Astrocyte (in vitro differentiated cells and primary cell): ENCODE measurements at regions not wholly inside any gene's neighbourhood (a gene's known extent, or its start where the extent isn't known, plus 50 kb on each side); places are given as distances from the start of the nearest gene placed in this dataset.

Experiments used
- DNase-seq: peaks from one replicate; pipeline ENCODE4 v3.0.0-alpha.2; 2010; ENCODE audit warnings: low read depth
- FAIRE-seq: peaks from 2 replicates; lab custom pipeline; 2011; peaks lifted over from hg19 to GRCh38; lab: Jason Lieb, UNC
- H2AFZ ChIP-seq: 2 replicates; pipeline ENCODE4 v1.6.0; 2012; ENCODE audit warnings: low read depth, low read length, inconsistent platforms
- H3K27ac ChIP-seq: 2 replicates; pipeline ENCODE4 v1.5.1; 2011; ENCODE audit warnings: low read depth, low read length, inconsistent platforms
- H3K27me3 ChIP-seq: 2 replicates; pipeline ENCODE4 v1.6.0; 2011; ENCODE audit warnings: low read length, inconsistent platforms; ENCODE audit not compliant: insufficient read depth
- H3K36me3 ChIP-seq: 2 replicates; pipeline ENCODE4 v1.5.1; 2011; ENCODE audit warnings: low read length, inconsistent platforms; ENCODE audit not compliant: insufficient read depth
- H3K4me1 ChIP-seq: 2 replicates; pipeline ENCODE4 v1.5.1; 2011; ENCODE audit warnings: low read length, inconsistent platforms; ENCODE audit not compliant: insufficient read depth
- H3K4me2 ChIP-seq: 2 replicates; pipeline ENCODE4 v1.6.0; 2012; ENCODE audit warnings: low read length, inconsistent platforms
- H3K4me3 ChIP-seq: 2 replicates; pipeline ENCODE4 v1.5.1; 2011; ENCODE audit warnings: low read depth, mild to moderate bottlenecking, low read length, inconsistent platforms; ENCODE audit not compliant: insufficient read depth
- H3K79me2 ChIP-seq: 2 replicates; pipeline ENCODE4 v1.6.0; 2012; ENCODE audit warnings: mild to moderate bottlenecking, low read length, inconsistent platforms; ENCODE audit not compliant: insufficient read depth
- H3K9ac ChIP-seq: 2 replicates; pipeline ENCODE4 v1.6.0; 2012; ENCODE audit warnings: mild to moderate bottlenecking, low read length, inconsistent platforms
- H3K9me3 ChIP-seq: 2 replicates; pipeline ENCODE4 v1.5.1; 2012; ENCODE audit warnings: low read depth, mild to moderate bottlenecking, low read length, inconsistent platforms; ENCODE audit not compliant: insufficient read depth
- H4K20me1 ChIP-seq: 2 replicates; pipeline ENCODE4 v1.6.0; 2012; ENCODE audit warnings: low read length, inconsistent platforms; ENCODE audit not compliant: insufficient read depth
- H3K27ac Mint-ChIP-seq: one replicate; pipeline ENCODE4 v1.8.0; 2021; ENCODE audit warnings: mild to moderate bottlenecking, mixed read lengths; ENCODE audit not compliant: unreplicated experiment
- H3K27me3 Mint-ChIP-seq: one replicate; pipeline ENCODE4 v1.8.0; 2021; ENCODE audit warnings: low read depth, mixed read lengths; ENCODE audit not compliant: unreplicated experiment
- H3K36me3 Mint-ChIP-seq: one replicate; pipeline ENCODE4 v1.8.0; 2021; ENCODE audit warnings: low read depth, mixed read lengths; ENCODE audit not compliant: unreplicated experiment
- H3K4me1 Mint-ChIP-seq: one replicate; pipeline ENCODE4 v1.8.0; 2021; ENCODE audit warnings: low read depth, mixed read lengths; ENCODE audit not compliant: unreplicated experiment
- H3K4me3 Mint-ChIP-seq: one replicate; pipeline ENCODE4 v1.8.0; 2021; ENCODE audit warnings: mild to moderate bottlenecking, moderate library complexity, mixed read lengths; ENCODE audit not compliant: unreplicated experiment
- H3K9me3 Mint-ChIP-seq: one replicate; pipeline ENCODE4 v1.8.0; 2021; ENCODE audit warnings: mild to moderate bottlenecking, mixed read lengths; ENCODE audit not compliant: unreplicated experiment
- CTCF ChIP-seq: IDR thresholded peaks from 2 replicates; pipeline ENCODE4 v1.5.1; 2011; ENCODE audit warnings: low read depth, mild to moderate bottlenecking, inconsistent platforms, low read length, moderate library complexity; ENCODE audit not compliant: insufficient read depth
- EZH2 ChIP-seq: IDR thresholded peaks from 2 replicates; pipeline ENCODE4 v1.6.1; 2012; ENCODE audit warnings: mild to moderate bottlenecking, low read length, inconsistent platforms; ENCODE audit not compliant: insufficient read depth

DNA sequence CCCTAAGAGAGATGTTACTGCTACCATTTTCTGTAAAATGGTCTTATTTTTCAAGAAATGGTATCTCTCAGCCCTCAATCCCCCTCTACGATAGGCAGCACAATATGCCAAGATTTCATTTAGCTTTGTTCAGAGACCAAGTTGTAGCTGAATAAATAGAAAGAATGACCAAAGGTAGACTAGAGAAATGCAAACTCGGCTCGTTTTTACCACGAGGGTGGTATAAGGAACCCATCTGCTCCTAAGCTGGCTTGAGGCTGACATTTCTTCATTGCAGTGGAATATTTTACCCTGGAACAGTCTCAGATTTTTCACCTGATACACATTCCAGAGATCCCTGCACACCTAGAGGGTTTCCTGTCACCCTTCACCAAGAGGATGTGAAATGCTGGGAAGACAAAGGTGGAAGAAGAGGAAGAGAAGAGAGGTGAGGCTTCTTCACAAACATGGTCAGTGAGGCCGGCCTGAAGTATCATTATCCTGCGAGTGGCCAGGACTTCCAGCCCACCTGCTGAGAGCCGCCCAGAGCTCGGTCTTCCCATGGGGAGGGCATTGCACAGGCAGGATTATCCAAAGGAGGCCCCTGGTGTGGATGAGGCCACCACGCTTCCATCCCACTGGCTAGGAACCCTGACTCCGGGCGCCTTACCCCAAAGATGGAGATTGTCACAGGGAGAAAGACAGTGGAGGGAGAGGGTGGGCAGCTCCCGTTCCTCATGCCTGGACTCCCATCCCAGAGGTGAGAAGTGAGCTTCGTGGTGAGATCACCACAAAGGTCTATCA is 57.1 kb upstream of the AFDN start:
- H3K9ac ChIP-seq = no peak overlapping the region
- H3K9me3 ChIP-seq = no peaks in the 10 kb centered on the region
- H3K4me1 ChIP-seq = no peaks in the 10 kb centered on the region
- no peak overlapping the region for H3K4me3 ChIP-seq
- H3K27me3 ChIP-seq = peaks cover 4% of the 10 kb centered on the region
- H3K4me2 ChIP-seq = no peak overlapping the region
- H2AFZ ChIP-seq = no peak overlapping the region
- H4K20me1 ChIP-seq = no peaks in the 10 kb centered on the region
- Mint-ChIP-seq H3K36me3 (no peaks in the 10 kb centered on the region), H3K9me3 (peaks cover 3% of the 10 kb centered on the region), H3K4me3 (no peak overlapping the region), H3K27ac (no peak overlapping the region), H3K4me1 (no peaks in the 10 kb centered on the region), H3K27me3 (peaks cover 59% of the 10 kb centered on the region)
- no peaks in the 10 kb centered on the region for H3K79me2 ChIP-seq
- DNase-seq = no peak
- TF ChIP-seq CTCF = no peak
- no peak for TF ChIP-seq EZH2
- no peak for FAIRE-seq
- H3K27ac ChIP-seq = no peak overlapping the region
- H3K36me3 ChIP-seq = no peaks in the 10 kb centered on the region

DNA sequence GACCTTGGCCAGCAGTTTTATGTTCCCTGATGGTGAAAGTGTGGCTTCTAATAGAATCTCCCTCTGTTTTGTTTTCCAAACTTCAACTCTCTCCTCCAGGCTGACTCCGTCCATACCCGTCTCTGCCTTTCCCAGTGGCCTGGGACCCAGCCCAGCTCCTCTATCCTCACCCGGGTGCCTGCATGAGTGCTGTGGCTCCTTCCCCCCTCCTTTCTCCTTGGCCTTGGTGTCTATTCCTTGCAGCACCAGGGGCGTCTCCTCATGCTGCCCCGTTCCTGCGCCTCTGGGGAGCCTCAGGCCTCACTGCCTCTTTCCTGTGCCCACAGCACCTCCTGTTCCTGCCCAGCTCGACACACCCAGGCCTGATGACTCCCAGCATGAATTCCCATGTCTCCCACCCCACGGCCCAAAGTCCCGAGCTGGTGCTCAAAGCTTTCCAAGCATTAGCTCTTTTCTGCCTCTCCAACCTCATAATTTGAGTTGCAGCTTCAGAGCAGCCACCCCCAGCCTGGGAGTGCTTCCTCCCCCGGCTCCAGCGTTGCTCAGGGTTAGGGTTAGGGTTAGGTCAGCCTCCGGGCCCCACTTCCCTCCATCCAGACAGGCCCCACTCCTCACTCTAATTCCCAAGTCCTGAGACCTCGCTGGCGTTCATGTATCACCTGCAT is 56.3 kb upstream of the AFDN start:
- TF ChIP-seq CTCF = no peak
- no peak for TF ChIP-seq EZH2
- Histone ChIP-seq H3K9ac (no peak overlapping the region), H4K20me1 (no peaks in the 10 kb centered on the region), H3K27ac (no peak overlapping the region), H3K9me3 (no peaks in the 10 kb centered on the region), H3K36me3 (no peaks in the 10 kb centered on the region), H3K79me2 (no peaks in the 10 kb centered on the region), H3K4me1 (no peaks in the 10 kb centered on the region), H3K4me2 (no peak overlapping the region), H3K27me3 (peaks cover under 1% of the 10 kb centered on the region), H3K4me3 (no peak overlapping the region), H2AFZ (no peak overlapping the region)
- no peaks in the 10 kb centered on the region for H3K4me1 Mint-ChIP-seq
- no peaks in the 10 kb centered on the region for H3K36me3 Mint-ChIP-seq
- peaks cover 56% of the 10 kb centered on the region for H3K27me3 Mint-ChIP-seq
- no peak for DNase-seq
- no peak overlapping the region for H3K4me3 Mint-ChIP-seq
- peaks cover 3% of the 10 kb centered on the region for H3K9me3 Mint-ChIP-seq
- no peak overlapping the region for H3K27ac Mint-ChIP-seq
- no peak for FAIRE-seq

DNA sequence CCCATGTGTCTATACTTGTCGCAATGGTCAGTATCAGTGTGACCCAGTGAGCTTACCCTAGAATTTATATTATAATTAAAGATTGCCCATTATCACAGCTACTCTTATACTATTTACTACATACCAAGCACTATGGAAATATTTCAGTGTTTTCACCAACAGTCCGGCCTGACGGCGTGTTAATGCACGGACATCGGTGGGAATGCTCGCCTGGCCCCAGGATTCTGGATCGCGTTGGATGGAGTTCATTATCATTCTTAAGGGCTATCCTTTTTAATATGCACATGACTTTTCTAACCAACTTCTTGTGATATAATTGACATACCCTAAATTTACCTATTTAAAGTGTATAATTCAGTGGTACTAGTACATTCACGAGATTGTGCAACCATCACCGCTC is 51.8 kb upstream of the AFDN start:
- Histone ChIP-seq H4K20me1 (no peaks in the 10 kb centered on the region), H3K36me3 (no peaks in the 10 kb centered on the region), H3K27ac (no peak overlapping the region), H3K4me2 (no peak overlapping the region), H3K9me3 (no peaks in the 10 kb centered on the region), H3K27me3 (no peaks in the 10 kb centered on the region), H3K9ac (no peak overlapping the region), H2AFZ (no peak overlapping the region), H3K4me3 (no peak overlapping the region), H3K79me2 (no peaks in the 10 kb centered on the region), H3K4me1 (no peaks in the 10 kb centered on the region)
- Mint-ChIP-seq H3K27ac (no peak overlapping the region), H3K27me3 (peaks cover 49% of the 10 kb centered on the region), H3K4me3 (no peak overlapping the region), H3K4me1 (no peaks in the 10 kb centered on the region), H3K9me3 (no peaks in the 10 kb centered on the region), H3K36me3 (no peaks in the 10 kb centered on the region)
- FAIRE-seq = no peak
- TF ChIP-seq EZH2 (no peak), CTCF (no peak)
- no peak for DNase-seq
